ENCODE measurements at regions not wholly inside any gene's neighbourhood (a gene's known extent, or its start where the extent isn't known, plus 50 kb on each side); places are given as distances from the start of the nearest gene placed in this dataset.
A peak's percentile ranks its signal among the peaks of the same experiment; 100 is the strongest.

GRCh38 chr6:83770910-83771309 is 62.0 kb upstream of the SNAP91 start:
- in situ Hi-C loops (cut with MboI) (no loop called here), intact Hi-C loops (cut with micrococcal nuclease; ENCODE audit: unreplicated experiment) (loop anchor here (5.0 kb wide), 1 partner anchor 76 kb away; no protein-coding TSS in a partner anchor)
- BruUV-seq (replicated peaks) = no TSS peak
- no peaks in the 10 kb centered on the region; the same call in 1 of the 2 replicates for H3K4me1 ChIP-seq (ENCODE audit: control insufficient read depth, insufficient read depth, low read length)
- ChIA-PET POLR2A (no interaction called here), RAD21 (ENCODE audit: unreplicated experiment) (interaction anchor here (3.0 kb wide), 1 partner anchor 76 kb away, joined by 13 read pairs; no protein-coding TSS in a partner anchor), CTCF (interaction anchor here (1.4 kb wide), 1 partner anchor 12 kb away, joined by 3 read pairs; no protein-coding TSS in a partner anchor), SMC1A (ENCODE audit: uncharacterized antibody, unreplicated experiment) (interaction anchor here (1.4 to 2.2 kb wide), 2 partner anchors 35 to 47 kb away, joined by 3 to 8 read pairs; no protein-coding TSS in a partner anchor)
- DNase-seq (ENCODE audit: low read depth, low spot score) = no peak
- FAIRE-seq = no peak
- no peak overlapping the region for H3K4me2 ChIP-seq (ENCODE audit: control insufficient read depth, insufficient read depth)
- no peaks in the 10 kb centered on the region for H3K79me2 ChIP-seq (ENCODE audit: control insufficient read depth, insufficient read depth, low read length)
- H3K27me3 ChIP-seq (replicated peaks in 1 of 2; ENCODE audit: control insufficient read depth in 2 of 2, insufficient read depth in 2 of 2, low read length in 1 of 2) = no peaks in the 10 kb centered on the region
- no peak overlapping the region for H3K27ac ChIP-seq (ENCODE audit: control insufficient read depth, insufficient read depth)
- H3K4me3 ChIP-seq = no peak overlapping the region
- H2AFZ ChIP-seq (ENCODE audit: control insufficient read depth, low read depth, low read length) = no peak overlapping the region
- no peaks in the 10 kb centered on the region for H4K20me1 ChIP-seq (ENCODE audit: control insufficient read depth, insufficient read depth)
- H3K9me3 ChIP-seq (replicated peaks; ENCODE audit: control insufficient read depth, insufficient read depth, low read length) = no peaks in the 10 kb centered on the region; the same call in 2 of the 3 replicates
- H3K9ac ChIP-seq (ENCODE audit: control insufficient read depth, insufficient read depth, low read length) = no peak overlapping the region
- H3K36me3 ChIP-seq (ENCODE audit: control insufficient read depth in 2 of 2, insufficient read depth in 2 of 2, low read length in 1 of 2) = no peaks in the 10 kb centered on the region
- ATAC-seq = peak; percentile 78
- peak; percentile 64; the same call in 1 of the 2 replicates for TF ChIP-seq IRF4 (IDR thresholded peaks at IDR 0.05; ENCODE audit: low read depth, low read length)
- TF ChIP-seq EP300 (IDR thresholded peaks at IDR 0.05; ENCODE audit: borderline replicate concordance in 1 of 2, control insufficient read depth in 1 of 2, low read depth in 2 of 2, low read length in 2 of 2) = peak; percentile 83 to 86
- peak; percentile 84; the same call in 1 of the 2 replicates for TF ChIP-seq BCL11A (IDR thresholded peaks at IDR 0.05; ENCODE audit: low read depth, low read length)
- TF ChIP-seq BACH1 (IDR thresholded peaks at IDR 0.05; ENCODE audit: borderline replicate concordance) = peak; percentile 54; the same call in 1 of the 2 replicates
- peak; percentile 70; the same call in 1 of the 2 replicates for TF ChIP-seq GATAD2B (conservative IDR thresholded peaks at IDR 0.05; ENCODE audit: low read depth)
- peak; percentile 92 for TF ChIP-seq PKNOX1 (IDR thresholded peaks at IDR 0.05)
- 0 out of 2 replicates have a peak, but pooled peaks have one; percentile 31 for TF ChIP-seq PML (IDR thresholded peaks at IDR 0.05; ENCODE audit: low read length)
- TF ChIP-seq GABPA (IDR thresholded peaks at IDR 0.05; ENCODE audit: low read depth) = peak; percentile 23; the same call in 1 of the 2 replicates
- TF ChIP-seq ASH2L (IDR thresholded peaks at IDR 0.05; ENCODE audit: borderline replicate concordance, low read depth) = no peak
- TF ChIP-seq HCFC1 (IDR thresholded peaks at IDR 0.05; ENCODE audit: low read length) = no peak
- peak; percentile 86 for TF ChIP-seq BMI1 (IDR thresholded peaks at IDR 0.05; ENCODE audit: borderline replicate concordance)
- peak; percentile 96 for TF ChIP-seq NFIC (IDR thresholded peaks at IDR 0.05; ENCODE audit: low read depth, low read length)
- TF ChIP-seq HSF1 (IDR thresholded peaks at IDR 0.05; ENCODE audit: low read depth, low read length) = no peak
- TF ChIP-seq SPI1 (IDR thresholded peaks at IDR 0.05; ENCODE audit: borderline replicate concordance, insufficient read depth, low read depth, low read length) = peak; percentile 91
- no peak for TF ChIP-seq CBX3 (IDR thresholded peaks at IDR 0.05; ENCODE audit: borderline replicate concordance, low read depth)
- no peak for TF ChIP-seq RAD51 (IDR thresholded peaks at IDR 0.05)
- TF ChIP-seq IRF3 (IDR thresholded peaks at IDR 0.05) = no peak
- TF ChIP-seq JUNB (IDR thresholded peaks at IDR 0.05) = peak; percentile 96
- TF ChIP-seq, protein P1, sequence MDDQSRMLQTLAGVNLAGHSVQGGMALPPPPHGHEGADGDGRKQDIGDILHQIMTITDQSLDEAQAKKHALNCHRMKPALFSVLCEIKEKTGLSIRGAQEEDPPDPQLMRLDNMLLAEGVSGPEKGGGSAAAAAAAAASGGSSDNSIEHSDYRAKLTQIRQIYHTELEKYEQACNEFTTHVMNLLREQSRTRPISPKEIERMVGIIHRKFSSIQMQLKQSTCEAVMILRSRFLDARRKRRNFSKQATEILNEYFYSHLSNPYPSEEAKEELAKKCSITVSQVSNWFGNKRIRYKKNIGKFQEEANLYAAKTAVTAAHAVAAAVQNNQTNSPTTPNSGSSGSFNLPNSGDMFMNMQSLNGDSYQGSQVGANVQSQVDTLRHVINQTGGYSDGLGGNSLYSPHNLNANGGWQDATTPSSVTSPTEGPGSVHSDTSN (IDR thresholded peaks at IDR 0.05; ENCODE audit: insufficient replicate concordance, low read depth, low read length) = peak; percentile 56
- TF ChIP-seq ATF7 (IDR thresholded peaks at IDR 0.05; ENCODE audit: low read depth) = peak; percentile 84
- TF ChIP-seq YBX1 (IDR thresholded peaks at IDR 0.05) = no peak
- peak; percentile 60 for TF ChIP-seq CREM (IDR thresholded peaks at IDR 0.05; ENCODE audit: low read depth)

Measured in GM12878 (cell line).